Stimulated activated effector memory CD8-positive, alpha-beta T cell treated with anti-CD3 and anti-CD28 coated beads, Interleukin-12 subunit alpha, Interleukin-12 subunit beta, amount 100 ng/mL, for 72 hours (primary cell): ENCODE measurements at regions not wholly inside any gene's neighbourhood (a gene's known extent, or its start where the extent isn't known, plus 50 kb on each side); places are given as distances from the start of the nearest gene placed in this dataset.
"Not testable (repeated sequence)": the region's sequence is repeated elsewhere in the genome, so short reads cannot be mapped to it uniquely, and the experiment has no call there.

Experiments used
- ATAC-seq: fragments of 150-1000 bp; cut with Tn5 transposase; 2 replicates; pipeline ENCODE4 v1.10.0; 2021
- DNase-seq, 2 donors: peaks; one replicate each; pipeline ENCODE4 v3.0.0; 2021 to 2022; ENCODE audit warnings: low spot score in 2 of 2
- H3K27ac Mint-ChIP-seq: one replicate; pipeline ENCODE4 v1.8.0; 2022; ENCODE audit warnings: mild to moderate bottlenecking, mixed read lengths
- H3K36me3 Mint-ChIP-seq: one replicate; pipeline ENCODE4 v1.8.0; 2022; ENCODE audit warnings: mild to moderate bottlenecking, mixed read lengths
- H3K4me1 Mint-ChIP-seq: one replicate; pipeline ENCODE4 v1.8.0; 2022; ENCODE audit warnings: mixed read lengths
- H3K4me3 Mint-ChIP-seq: one replicate; pipeline ENCODE4 v1.8.0; 2022; ENCODE audit warnings: mild to moderate bottlenecking, mixed read lengths
- H3K9me3 Mint-ChIP-seq: one replicate; pipeline ENCODE4 v1.8.0; 2022; ENCODE audit warnings: mixed read lengths

GRCh38 chr2:184141866-184142265 lies 456.5 kb upstream of the ZNF804A start:
- Mint-ChIP-seq H3K4me1 (no peaks in the 10 kb centered on the region), H3K9me3 (peaks cover 16% of the 10 kb centered on the region), H3K27ac (no peak overlapping the region), H3K36me3 (no peaks in the 10 kb centered on the region), H3K4me3 (no peak overlapping the region)
- ATAC-seq (no peak), DNase-seq (no peak)

DNA sequence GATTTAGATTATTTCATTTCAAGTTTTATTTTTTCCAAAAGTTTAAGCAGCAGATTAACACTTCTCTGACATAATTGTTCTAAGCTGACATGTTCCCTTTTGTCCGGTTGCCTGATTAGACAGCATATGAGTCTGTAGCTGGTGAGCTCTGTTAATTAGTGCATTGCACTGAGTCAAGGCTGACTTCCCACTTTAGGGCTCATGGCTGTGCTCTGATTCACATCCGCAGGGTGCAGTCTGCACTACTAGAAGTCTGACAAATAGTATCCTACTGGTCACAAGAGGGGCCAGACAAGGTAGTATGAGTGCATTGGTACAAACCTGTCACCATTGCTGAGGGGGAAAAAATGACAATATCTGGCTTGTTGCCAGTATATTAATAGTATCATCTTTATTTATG lies 443.9 kb upstream of the ZNF804A start:
- no peak for DNase-seq
- Mint-ChIP-seq H3K9me3 (peaks cover 25% of the 10 kb centered on the region), H3K4me3 (no peak overlapping the region), H3K36me3 (no peaks in the 10 kb centered on the region), H3K4me1 (no peaks in the 10 kb centered on the region), H3K27ac (no peak overlapping the region)
- no peak for ATAC-seq

DNA sequence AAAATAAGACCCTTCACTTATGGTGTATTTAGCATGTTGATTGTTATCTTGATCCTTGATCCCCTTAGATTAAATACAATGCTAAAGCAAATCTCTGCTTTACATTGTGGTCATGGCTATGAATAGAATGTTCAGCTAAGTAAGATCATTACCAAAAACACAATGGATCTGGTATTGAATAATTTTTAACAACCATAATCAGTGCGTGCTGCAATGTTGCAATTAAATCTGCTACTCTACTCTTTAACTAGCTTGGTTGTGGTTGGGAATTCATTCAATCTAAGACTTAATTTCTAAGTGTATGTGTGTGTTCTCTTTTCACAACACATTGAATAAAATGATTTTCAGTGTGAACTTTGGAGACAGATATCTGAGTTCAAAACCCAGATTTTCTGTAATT lies 442.5 kb upstream of the ZNF804A start:
- Mint-ChIP-seq H3K36me3 (no peaks in the 10 kb centered on the region), H3K4me1 (no peaks in the 10 kb centered on the region), H3K9me3 (peaks cover 20% of the 10 kb centered on the region), H3K27ac (no peak overlapping the region), H3K4me3 (no peak overlapping the region)
- DNase-seq (no peak), ATAC-seq (no peak)

DNA sequence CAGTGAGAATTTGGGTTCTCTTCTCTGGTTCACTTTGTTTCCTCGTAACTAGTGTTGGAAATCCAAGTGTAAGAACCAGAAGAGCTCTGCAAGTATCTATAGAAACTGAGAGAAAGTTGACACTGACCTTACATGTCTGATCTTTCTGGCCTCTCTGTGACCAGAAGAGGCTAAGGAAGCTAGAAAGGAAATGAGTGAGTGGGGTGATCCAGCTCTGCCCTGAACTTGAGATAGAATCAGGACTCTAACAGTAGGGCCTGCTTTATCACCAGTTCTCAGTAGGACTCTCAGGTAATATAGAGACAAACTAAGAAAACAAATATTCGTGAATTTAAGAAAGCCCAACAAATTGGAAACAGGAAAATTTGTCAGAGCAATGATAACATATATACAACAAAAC lies 441.2 kb upstream of the ZNF804A start:
- no peak for ATAC-seq
- Mint-ChIP-seq H3K9me3 (peaks cover 21% of the 10 kb centered on the region), H3K27ac (no peak overlapping the region)

DNA sequence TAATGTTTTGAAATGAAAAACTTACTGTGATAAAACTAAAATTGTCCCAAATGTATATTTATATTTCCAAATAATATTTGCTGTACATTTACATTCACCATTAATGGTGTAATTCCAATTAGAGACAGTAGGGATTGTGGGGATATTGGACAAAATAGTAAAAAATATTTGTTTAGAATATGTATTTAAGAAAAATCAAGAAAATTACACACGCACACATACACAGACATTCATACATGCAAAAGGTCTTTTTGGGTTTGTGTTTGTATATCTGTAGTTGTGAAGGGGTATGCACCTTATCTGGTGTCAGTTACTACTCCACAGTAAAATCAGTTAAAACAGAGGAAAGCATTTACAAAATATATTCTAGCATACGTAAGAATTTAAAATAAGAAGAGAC lies 435.9 kb upstream of the ZNF804A start:
- no peak overlapping the region for H3K4me3 Mint-ChIP-seq
- H3K27ac Mint-ChIP-seq, result no peak overlapping the region
- no peaks in the 10 kb centered on the region for H3K36me3 Mint-ChIP-seq
- DNase-seq (no peak), ATAC-seq (no peak)
- H3K9me3 Mint-ChIP-seq, result peaks cover 28% of the 10 kb centered on the region
- H3K4me1 Mint-ChIP-seq, result no peaks in the 10 kb centered on the region

More for the DNA sequence above, 441.2 kb upstream of the ZNF804A start:
- DNase-seq, result no peak
- Mint-ChIP-seq H3K4me3 (no peak overlapping the region), H3K4me1 (no peaks in the 10 kb centered on the region), H3K36me3 (no peaks in the 10 kb centered on the region)

DNA sequence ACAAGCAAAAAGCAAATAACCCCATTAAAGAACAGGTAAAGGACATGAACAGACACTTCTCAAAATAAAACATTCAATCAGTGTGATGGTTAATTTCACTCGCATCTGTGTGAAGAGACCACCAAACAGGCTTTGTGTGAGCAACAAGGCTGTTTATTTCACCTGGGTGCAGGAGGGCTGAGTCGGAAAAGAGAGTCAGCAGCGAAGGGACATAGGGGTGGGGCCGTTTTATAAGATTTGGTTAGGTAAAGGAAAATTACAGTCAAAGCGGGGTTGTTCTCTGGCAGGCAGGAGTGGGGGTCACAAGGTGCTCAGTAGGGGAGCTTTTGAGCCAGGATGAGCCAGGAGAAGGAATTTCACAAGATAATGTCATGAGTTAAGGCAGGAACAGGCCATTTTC lies 429.5 kb upstream of the ZNF804A start:
- ATAC-seq, H3K4me3 Mint-ChIP-seq, DNase-seq, H3K36me3 Mint-ChIP-seq, H3K4me1 Mint-ChIP-seq, H3K27ac Mint-ChIP-seq: not testable (repeated sequence)
- peaks cover 17% of the 10 kb centered on the region for H3K9me3 Mint-ChIP-seq

- no peaks in the 10 kb centered on the region for H3K4me1 Mint-ChIP-seq
- H3K4me3 Mint-ChIP-seq, result no peak overlapping the region
- ATAC-seq (no peak), DNase-seq (no peak)
- H3K9me3 Mint-ChIP-seq, result peaks cover 20% of the 10 kb centered on the region
- no peaks in the 10 kb centered on the region for H3K36me3 Mint-ChIP-seq
- no peak overlapping the region for H3K27ac Mint-ChIP-seq
Measured at GRCh38 chr2:184169366-184169765, 429.0 kb upstream of the ZNF804A start.

DNA sequence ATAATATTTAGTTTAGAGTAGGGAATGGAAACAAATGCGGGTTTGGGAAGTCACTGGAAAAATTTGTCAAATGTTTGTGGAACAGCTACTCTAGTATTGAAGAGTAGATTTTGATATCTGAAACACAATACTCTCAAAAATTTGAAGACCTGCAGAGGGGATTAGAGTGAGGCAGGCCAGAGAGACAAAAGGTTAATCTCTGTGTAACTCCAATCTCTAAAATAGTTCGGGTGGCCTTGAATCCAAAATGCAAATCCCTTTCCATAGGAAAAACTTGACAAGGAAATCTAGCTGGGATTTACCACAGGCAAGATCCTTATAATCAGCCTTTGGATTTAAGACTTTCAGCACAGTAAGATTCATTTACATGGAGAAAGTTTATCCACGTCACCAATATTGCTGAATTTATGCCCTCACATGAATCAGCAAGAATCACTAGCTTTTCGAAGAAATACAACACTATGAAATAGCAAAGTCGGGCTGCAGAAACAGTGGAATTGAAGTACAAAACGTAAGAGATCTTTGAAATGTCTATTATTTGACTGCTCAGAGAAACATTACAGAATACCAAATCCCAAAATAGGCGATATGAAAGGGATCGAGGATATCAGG lies 423.7 kb upstream of the ZNF804A start:
- no peaks in the 10 kb centered on the region for H3K4me1 Mint-ChIP-seq
- no peaks in the 10 kb centered on the region for H3K36me3 Mint-ChIP-seq
- no peak overlapping the region for H3K4me3 Mint-ChIP-seq
- DNase-seq (no peak), ATAC-seq (no peak)
- no peak overlapping the region for H3K27ac Mint-ChIP-seq
- H3K9me3 Mint-ChIP-seq, result peaks cover 14% of the 10 kb centered on the region

- Mint-ChIP-seq H3K27ac (no peak overlapping the region), H3K4me3 (no peak overlapping the region), H3K4me1 (no peaks in the 10 kb centered on the region), H3K9me3 (peaks cover 15% of the 10 kb centered on the region), H3K36me3 (no peaks in the 10 kb centered on the region)
- DNase-seq (no peak), ATAC-seq (no peak)
Measured at GRCh38 chr2:184178229-184178628, 420.1 kb upstream of the ZNF804A start.

GRCh38 chr2:184186436-184186835 lies 411.9 kb upstream of the ZNF804A start:
- ATAC-seq (no peak), DNase-seq (no peak)
- Mint-ChIP-seq H3K4me3 (no peak overlapping the region), H3K27ac (no peak overlapping the region), H3K36me3 (no peaks in the 10 kb centered on the region), H3K4me1 (no peaks in the 10 kb centered on the region), H3K9me3 (peaks cover 20% of the 10 kb centered on the region)

DNA sequence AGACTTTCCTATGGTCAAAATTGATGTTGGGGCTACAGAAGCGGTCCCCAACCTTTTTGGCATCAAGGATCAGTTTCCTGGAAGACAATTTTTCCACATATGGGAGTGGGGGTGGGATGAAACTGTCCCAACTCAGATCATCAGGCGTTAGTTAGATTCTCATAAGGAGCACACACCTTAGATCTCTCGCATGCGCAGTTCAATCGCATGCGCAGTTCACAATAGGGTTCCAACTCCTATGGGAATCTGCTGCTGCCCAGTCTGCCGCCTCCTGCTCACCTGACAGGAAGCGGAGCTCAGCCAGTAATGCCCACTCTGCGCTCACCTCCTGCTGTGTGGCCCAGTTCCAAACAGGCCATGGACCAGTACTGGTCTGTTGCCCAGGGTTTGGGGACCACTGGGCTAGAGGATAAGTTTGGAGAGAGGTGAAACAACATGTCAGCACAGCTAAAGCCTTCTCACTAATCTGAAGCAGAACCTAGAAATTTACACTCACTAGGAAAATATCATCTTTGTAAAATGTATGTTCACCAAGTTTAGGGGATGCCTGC lies 410.8 kb upstream of the ZNF804A start:
- DNase-seq (no peak), ATAC-seq (no peak)
- Mint-ChIP-seq H3K4me1 (no peaks in the 10 kb centered on the region), H3K4me3 (no peak overlapping the region), H3K27ac (no peak overlapping the region), H3K36me3 (no peaks in the 10 kb centered on the region), H3K9me3 (peaks cover 18% of the 10 kb centered on the region)

DNA sequence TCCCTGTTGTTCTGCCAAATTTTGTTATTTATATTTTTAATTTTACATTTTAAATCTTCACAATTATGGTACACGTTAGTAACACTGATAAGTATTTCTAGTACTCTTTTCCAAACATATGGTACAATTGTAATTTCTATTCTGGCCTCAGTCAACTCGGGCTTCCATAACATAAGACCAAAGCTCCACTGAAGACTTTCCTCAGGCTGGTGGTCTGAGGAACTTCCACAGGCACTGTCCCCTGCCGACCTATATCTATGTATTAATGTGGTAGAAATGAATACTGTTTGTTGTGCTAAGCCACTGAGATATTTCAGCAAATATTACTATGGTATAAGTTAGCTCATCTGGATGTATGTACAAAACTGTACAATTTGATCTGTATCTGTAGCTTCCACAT lies 407.6 kb upstream of the ZNF804A start:
- peaks cover 13% of the 10 kb centered on the region for H3K9me3 Mint-ChIP-seq
- no peaks in the 10 kb centered on the region for H3K4me1 Mint-ChIP-seq
- DNase-seq (no peak), ATAC-seq (no peak)
- no peak overlapping the region for H3K4me3 Mint-ChIP-seq
- no peaks in the 10 kb centered on the region for H3K36me3 Mint-ChIP-seq
- H3K27ac Mint-ChIP-seq, result no peak overlapping the region

- Mint-ChIP-seq H3K36me3 (no peaks in the 10 kb centered on the region), H3K27ac (no peak overlapping the region), H3K4me1 (no peaks in the 10 kb centered on the region), H3K4me3 (no peak overlapping the region), H3K9me3 (peaks cover 13% of the 10 kb centered on the region)
- ATAC-seq (no peak), DNase-seq (no peak)
Measured at GRCh38 chr2:184192649-184193048, 405.7 kb upstream of the ZNF804A start.

- Mint-ChIP-seq H3K9me3 (peaks cover 8% of the 10 kb centered on the region), H3K4me3 (no peak overlapping the region), H3K27ac (no peak overlapping the region), H3K36me3 (no peaks in the 10 kb centered on the region), H3K4me1 (no peaks in the 10 kb centered on the region)
- ATAC-seq (no peak), DNase-seq (no peak)
Measured at GRCh38 chr2:184197413-184197812, 400.9 kb upstream of the ZNF804A start.

DNA sequence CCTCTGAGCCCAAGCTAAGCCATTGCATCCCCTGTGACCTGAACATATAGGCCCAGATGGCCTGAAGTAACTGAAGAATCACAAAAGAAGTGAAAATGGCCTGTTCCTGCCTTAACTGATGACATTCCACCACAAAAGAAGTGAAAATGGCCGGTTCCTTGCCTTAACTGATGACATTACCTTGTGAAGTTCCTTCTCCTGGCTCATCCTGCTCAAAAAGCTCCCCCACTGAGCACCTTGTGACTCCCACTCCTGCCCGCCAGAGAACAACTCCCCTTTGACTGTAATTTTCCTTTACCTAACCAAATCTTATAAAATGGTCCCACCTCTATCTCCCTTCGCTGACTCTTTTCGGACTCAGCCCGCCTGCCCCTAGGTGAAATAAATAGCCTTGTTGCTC lies 399.5 kb upstream of the ZNF804A start:
- not testable (repeated sequence) for H3K36me3 Mint-ChIP-seq, DNase-seq, ATAC-seq, H3K4me1 Mint-ChIP-seq, H3K9me3 Mint-ChIP-seq, H3K4me3 Mint-ChIP-seq, H3K27ac Mint-ChIP-seq

DNA sequence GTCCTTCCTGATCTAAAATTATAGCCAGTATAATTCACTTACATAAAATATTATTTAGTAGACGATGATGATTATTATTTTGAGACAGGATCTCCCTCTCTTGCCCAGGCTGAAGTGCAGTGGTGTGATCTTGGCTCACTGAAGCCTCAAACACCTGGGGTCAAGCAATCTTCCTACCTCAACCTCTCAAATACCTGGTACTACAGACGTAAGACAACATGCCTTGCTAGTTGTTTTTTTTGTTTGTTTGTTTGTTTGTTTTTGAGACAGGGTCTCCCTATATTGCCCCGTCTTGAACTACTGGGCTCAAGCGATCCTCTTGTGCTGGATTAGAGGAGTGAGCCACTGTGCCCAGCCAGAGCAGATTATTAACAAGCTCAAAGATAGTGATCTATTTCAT lies 399.1 kb upstream of the ZNF804A start:
- Mint-ChIP-seq H3K4me1 (no peaks in the 10 kb centered on the region), H3K4me3 (no peak overlapping the region), H3K9me3 (peaks cover 8% of the 10 kb centered on the region), H3K36me3 (no peaks in the 10 kb centered on the region), H3K27ac (no peak overlapping the region)
- no peak for ATAC-seq
- no peak for DNase-seq

DNA sequence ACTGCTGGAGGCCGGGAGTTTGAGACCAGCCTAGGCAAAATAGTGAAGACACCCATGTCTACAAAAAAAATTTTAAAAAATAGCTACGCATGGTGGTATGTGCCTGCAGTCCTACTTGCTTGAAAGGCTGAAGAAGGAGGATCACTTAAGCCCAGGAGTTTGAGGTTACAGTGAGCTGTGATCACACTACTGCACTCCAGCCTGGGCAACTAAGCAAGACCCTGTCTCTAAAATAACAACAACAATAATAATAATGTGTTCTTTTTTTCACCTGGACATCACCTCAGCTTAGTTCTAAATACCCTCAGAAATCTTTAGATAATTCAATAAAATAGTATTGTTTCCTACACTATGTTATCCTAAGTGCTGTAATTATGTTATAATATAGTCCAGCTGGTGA lies 397.1 kb upstream of the ZNF804A start:
- Mint-ChIP-seq H3K4me1 (no peaks in the 10 kb centered on the region), H3K27ac (no peak overlapping the region), H3K36me3 (no peaks in the 10 kb centered on the region), H3K9me3 (peaks cover 12% of the 10 kb centered on the region), H3K4me3 (no peak overlapping the region)
- ATAC-seq (no peak), DNase-seq (no peak)
